Inflammatory macrophage treated with lipopolysaccharide for 1 hour (primary cell): ENCODE measurements at regions not wholly inside any gene's neighbourhood (a gene's known extent, or its start where the extent isn't known, plus 50 kb on each side); places are given as distances from the start of the nearest gene placed in this dataset.

ENCODE experiments used
- DNase-seq, 2 donors: peaks; one replicate each; pipeline ENCODE4 v3.0.0-alpha.2; 2020 to 2022

DNA sequence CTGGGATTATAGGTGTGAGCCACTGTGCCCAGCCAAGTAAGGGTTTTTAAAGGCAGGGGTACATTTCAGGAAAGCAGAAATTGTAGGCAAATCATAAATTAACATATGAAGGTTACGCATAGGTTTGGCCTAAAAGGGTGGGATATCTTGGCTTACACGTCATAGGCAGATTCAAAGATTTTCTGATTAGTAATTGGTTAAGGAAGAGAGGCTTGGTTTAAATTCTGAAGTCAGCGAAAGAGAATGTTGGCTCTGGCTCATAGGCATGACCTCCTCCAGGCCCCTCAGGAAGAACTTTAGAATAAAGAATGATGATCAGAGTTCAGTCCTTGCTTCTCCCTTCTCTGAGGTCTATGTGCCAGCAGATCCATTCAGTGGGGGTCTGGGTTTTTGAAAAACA, 124.8 kb upstream of the RBBP6 start:
- no peak for DNase-seq

DNA sequence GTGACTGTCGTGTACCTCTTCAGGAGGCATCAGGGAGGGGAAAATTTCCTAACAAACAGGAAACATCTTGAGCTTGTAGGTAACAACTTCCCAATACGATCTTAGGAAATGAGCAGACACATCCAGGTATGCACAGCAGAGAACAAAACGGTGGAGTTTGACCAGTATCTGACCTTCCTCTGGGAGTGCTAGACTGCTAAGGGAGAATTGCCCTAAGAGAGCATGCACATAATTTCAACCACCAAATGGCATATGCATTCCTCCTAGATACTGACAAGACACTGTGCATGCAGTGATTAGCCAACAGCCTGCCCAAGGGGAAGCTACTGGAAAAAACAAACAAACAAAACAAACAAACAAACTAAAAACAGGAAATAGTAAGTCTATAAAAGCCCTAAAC, 120.6 kb upstream of the RBBP6 start:
- DNase-seq: no peak

DNA sequence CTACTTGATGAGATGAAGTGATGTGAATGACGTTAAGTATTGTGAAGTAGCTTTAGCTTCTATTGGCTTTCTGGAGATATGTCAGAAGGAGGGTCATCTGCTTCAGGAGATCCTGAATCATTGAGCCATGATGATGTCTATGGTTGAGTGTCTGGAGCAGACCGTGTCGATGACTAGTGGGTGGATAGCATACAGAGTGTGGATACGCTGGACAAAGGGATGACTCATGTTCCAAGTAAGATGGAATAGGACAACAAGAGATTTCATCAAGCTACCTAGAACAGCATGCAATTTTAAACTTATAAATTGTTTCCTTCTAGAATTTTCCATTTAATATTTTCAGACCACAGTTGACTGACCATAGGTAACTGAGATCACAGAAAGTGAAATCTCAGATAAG, 116.1 kb upstream of the RBBP6 start:
- no peak for DNase-seq

DNA sequence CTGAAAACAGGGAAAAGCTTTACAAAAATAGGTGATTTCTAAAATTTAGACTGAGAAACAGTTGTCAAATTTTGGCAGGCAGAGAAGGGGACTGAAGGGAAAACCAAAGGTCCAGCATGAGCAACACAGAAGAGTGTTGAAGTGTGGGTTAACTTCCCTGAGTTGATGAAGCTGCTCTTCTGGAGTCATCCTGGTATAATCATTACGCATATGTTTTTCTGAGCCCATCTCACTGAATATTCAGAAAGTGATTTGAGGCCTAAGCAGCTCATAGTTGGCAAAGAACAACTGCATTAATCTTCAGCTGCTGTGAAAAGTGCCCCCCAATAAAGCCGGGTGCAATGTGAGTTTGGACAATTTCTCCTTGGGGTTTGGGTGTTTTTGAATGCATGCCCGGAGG, 115.0 kb upstream of the RBBP6 start:
- no peak for DNase-seq

DNA sequence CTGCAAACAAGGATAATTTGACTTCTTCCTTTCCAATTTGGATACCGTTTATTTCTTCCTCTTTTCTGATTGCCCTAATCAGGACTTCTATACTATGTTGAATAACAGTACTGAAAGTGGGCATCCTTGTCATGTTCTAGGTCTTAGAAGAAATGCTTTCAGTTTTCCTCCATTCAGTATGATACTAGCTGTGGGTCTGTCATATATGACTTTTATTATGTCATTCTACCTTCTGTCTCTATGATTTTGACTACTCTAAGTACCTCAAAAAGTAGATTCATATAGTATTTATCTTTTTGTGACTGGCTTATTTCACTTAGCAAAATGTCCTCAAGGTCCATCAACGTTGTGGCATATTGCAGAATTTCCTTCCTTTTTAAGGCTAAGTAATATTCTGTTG, 111.5 kb upstream of the RBBP6 start:
- DNase-seq: no peak

DNA sequence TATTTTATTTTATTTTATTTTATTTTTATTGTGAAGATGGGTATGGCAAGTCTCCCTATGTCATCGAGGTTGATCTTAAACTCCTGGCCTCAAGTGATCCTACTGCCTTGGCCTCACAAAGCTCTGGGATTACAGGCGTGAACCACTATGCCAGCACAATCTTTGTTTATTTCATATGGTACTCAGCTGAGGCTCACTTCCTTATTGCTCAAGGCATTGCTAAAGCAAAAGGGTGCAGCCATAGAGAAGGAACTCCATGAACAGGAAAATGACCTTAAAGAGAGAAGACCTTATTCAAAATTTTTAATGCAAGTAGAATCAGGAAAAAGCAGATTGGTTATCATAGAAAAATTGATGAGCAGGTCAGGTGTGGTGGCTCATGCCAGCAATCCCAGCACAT, 110.6 kb upstream of the RBBP6 start:
- DNase-seq: peak; percentile 47 to 64

DNA sequence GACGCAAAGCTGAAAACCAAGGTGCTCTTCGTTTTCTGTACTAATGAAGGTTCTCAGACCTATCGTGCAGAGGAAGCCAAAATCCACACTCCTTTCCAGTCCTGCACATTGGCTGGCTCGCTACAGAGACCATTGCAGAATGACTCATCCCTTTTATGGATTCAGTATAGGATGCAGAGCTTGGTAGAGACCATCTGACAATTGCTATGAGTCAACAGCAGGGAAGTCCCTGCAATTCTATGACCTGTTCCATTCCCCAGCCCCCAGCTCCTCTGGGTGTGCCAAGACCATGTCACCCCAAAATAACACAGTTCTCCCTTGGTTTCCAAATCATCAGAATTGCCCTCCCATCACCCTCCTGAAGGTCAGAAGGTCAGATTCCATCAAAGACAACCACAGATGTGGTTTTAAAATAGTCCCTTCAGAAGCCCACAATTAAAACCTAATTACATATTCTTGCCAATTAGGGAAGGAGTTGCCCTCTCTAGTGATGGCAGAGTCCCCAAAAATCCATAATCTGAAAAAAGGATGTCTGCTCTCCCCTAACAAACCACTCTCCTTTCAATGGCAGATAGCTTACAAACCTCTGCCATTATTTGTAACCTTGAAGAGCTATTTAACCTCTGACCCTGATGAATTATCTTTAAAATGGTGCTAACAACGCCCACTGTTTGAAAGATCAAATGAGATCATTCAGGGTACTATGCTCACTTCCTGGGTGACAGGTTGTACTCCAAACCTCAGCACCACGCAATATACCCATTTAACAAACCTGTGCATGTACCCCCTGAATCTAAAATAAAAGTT, 108.2 kb upstream of the RBBP6 start:
- DNase-seq: peak; percentile 38 to 78

DNA sequence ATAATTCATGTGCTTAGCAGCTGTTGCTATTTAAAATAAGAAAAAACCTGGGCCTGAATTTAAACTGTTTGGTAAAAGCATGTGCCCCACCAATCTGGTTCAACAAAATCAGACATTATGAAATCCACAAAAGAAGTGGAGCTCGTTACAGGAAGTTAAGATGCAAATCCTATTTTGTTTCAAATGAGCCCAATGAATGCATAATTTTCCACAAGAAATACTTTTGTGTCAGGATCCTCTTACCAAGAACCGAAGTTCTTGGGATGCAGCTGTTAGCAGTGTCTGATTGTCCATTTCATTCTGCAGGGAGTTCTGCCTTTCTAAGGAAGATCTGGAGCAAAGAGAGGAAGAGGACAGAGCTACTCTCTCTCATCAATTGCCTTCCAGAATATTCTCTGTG, 105.7 kb upstream of the RBBP6 start:
- DNase-seq: no peak

DNA sequence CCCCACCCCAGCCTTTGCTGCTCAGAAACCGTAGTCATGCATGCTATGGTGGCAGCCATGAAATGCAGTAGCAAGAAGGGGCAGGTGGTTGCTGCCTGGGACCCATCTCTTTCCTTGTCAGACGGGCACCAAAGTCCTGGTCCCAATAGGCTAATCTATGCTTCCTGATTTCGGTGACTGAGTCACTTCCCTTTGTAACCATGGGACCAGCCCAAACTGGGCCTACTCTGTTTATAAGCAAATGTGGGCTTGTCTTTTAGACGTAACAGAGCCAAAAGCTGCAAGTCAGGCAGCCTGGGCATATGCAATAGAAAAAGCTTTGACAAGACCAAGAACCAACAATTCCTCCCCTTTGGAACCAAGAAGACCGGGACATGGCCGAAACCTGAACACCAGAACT, 99.1 kb upstream of the RBBP6 start:
- peak; percentile 24 to 44 for DNase-seq

DNA sequence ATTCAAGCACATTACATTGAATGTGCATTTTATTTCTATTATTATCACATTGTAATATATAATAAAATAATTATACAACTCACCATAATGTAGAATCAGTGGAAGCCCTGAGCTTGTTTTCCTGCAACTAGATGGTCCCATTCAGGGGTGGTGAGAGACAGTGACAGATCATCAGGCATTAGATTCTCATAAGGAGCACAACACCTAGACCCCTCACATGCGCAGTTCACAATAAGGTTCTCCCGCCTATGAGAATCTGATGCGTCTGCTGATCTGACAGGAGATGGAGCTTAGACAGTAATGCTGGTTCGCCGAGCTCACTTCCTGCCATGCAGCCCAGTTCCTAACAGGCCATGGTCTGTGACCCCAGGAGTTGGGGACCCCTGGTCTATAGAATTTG, 96.7 kb upstream of the RBBP6 start:
- no peak for DNase-seq

DNA sequence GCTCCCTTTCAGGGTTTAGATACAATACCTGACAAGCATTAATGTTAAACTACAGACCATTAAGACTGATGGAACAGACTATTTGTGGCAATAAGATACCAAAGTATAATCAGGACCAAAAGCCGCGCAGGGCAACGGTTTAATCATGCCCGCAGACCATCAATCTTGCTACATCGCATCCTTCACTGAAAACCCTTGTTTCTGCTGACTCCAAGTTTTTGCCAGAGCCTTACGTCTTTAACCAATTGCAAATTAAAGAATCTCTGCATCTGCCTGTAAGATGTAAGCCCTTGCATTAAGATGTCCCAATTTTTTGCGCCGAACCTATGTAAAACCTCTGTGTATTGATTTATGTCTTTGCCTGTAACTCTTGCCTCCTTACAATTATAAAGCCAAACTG, 94.2 kb upstream of the RBBP6 start:
- no peak for DNase-seq

DNA sequence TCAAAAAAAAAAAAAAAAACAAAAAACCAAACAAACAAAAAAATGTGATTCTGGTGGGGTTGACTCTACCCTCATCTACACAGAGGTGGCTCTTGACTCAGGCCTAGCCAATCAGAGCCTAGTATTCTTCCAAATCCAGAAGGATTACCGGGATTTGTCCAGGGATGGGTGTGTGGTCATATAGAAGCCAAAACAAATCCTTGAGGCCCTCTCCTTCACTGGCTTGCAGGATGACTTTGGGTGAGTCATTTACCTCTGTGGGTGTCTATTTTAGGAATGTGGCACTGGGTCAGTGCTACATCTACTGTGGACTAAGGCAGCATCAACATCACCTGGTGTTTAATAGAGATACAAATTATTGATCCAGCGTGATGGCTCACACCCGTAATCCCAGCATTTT, 93.2 kb upstream of the RBBP6 start:
- DNase-seq: no peak

DNA sequence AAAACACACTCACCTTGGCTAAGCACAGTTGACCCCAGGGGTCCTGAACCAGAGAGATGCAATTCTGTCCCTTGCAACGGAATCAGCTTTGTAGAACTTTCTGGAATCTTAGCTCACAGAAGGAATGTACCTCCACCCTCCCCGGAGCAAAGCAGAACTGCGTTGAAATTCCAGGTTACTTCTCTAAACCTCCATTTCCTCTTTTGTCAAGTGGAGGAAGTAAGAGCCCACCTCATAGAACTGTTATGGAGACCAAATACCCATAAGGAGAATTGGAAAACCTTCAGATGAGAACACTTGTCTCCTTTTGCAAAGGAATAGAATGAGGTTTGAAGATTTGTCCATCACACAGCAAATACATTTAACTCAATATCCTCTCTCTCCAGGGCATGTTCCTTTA, 86.6 kb upstream of the RBBP6 start:
- DNase-seq: no peak

DNA sequence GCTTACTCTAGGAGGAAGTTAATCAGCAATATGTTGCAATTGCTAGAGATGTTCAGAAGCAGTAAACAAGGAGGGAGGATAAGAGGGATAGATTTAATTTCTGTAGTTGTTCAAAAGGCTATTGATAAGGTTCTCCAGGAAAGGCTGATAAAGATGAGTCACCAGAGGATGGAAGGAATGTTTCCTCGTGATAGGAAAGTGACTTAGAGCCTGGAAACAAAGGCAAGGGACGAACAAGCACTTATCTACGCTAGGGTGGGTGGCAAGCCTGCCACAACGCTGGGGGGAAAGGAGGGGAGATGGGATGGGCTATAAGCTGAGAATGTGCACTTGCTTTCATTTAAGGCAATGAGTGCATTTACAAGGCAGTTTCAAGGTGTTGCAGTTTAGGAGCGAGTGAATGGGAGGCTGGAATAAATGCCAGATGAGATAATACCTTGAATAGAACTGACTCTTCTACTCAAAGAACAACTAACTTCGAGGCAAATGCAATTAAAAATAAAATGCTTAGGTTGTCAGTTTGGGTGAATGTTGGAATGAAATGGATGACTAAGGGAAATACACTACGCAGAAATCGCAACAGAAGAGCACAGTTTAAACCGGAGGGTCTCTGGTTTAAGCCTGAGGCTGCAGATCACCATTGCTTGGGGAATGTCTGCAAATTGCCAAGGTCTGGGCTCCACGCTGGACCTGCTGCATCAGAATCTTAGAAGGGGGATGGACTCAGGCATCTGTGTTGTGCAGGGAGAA, 76.0 kb upstream of the RBBP6 start:
- no peak for DNase-seq

DNA sequence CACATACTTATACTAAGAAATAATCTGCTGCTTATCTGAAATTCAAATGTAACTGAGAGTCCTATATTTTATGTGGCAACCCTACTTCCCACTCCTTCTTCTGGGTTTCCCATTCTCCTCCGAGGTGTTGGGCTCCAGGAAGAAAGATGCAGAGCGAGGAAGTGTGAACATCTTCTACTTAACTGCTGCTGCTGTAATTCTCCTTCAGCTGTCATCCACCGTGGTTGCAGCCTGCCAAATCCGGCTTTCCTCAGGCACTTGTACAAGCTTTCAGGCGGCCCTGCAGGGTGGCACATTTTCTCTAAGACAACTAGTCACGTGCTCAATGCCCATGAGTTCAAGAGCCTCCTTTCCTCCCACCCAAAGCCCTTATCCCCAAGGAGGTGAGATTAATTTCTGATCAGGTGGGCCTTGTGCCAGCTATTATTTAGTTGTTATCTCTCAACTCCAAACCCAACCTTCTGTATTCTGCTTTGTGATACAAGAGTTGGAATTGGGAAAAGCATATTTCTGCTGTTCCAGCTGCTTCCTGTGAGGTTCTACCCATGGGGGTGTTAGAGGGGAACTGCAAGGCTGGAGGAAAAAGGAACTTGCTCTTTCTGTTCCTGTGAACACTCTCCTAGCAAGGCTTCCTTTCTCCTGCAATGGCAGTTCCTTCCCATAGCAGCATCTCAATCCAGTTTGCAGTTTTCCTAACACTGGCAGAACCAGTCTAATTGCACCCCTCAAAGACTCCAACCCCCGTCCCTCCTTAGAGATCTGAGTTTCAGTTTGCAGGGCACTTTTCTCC, 67.6 kb upstream of the RBBP6 start:
- DNase-seq: peak; percentile 3 to 20

DNA sequence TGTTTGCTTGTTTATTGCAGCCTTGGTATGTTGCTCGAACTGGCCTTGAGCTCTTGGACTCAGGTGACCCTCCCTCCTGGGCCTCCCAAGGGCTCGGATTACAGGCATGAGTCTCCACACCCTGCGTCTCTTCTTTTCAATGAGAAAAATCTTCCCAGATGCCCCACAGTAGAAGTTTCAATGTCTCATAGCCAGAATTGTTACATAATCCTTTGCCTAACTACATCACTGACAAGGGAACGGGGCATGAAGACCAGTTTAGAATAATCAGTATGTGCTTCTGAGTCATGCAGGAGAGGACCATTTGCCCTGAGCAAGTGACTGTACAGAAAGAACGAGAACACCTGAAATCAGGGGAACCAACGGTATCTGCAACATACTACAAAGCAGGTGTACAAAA, 61.9 kb upstream of the RBBP6 start:
- no peak for DNase-seq

DNA sequence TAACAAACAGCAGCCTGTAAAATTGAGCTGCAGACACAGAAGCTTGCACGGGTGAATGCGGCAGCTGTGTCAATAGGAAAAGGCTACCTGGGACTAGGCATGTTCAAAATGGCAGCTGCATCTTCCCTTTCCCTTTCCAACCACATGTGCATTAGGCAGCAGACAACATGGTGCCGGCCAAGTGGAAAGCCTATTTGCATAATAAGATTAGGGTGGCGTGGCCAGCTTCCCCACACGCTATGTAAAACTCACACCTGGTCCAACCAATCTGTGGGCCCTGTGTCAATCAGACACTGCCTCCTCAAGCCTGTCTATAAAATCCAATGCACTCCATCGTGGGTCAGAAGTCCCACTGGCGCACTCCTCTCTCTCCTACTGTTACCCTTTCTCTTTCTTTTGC, 61.0 kb upstream of the RBBP6 start:
- DNase-seq: no peak

DNA sequence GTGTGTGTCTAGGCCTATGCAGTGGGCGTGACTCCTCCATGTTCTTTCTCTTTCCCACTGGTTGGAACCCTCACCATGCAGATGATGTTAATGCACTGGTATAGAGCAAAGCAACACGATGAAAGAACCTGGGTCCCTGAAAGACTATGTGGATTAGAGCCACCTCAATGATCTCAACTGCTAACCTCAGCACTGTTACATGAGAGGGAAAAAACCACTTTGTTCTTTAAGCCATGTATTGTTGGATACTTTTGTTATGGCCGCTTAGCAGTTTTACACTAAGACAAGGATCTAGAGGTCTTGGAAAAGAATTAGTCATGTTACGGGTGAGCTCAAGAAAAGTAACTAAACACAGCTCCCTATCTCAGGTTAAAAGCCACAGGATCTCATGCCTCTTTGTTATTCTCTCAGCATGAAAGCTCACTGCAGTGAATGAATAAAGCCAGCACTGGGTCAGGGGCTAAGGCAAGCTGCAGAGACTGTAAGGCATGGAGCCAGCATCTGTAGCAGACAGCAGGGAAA, 56.6 kb upstream of the RBBP6 start:
- no peak for DNase-seq

DNA sequence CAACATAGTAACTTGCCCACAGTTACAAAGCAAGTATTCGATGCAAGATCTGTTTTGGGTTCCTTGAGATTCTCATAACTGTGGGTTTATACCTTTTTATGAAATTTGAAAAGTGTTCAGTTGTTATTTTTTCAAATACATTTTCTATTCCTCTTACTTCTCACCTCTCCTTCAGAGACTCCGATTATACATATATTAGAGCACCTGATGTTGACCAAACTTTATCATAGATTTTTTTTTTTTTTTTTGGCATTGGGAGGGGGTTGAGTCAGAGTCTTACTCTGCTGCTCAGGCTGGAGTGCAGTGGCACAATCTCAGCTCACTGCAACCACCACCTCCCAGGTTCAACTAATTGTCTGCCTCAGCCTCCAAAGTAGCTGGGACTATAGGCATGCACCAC, 51.3 kb upstream of the RBBP6 start:
- no peak for DNase-seq
